ENCODE measurements at regions not wholly inside any gene's neighbourhood (a gene's known extent, or its start where the extent isn't known, plus 50 kb on each side); places are given as distances from the start of the nearest gene placed in this dataset.

DNA sequence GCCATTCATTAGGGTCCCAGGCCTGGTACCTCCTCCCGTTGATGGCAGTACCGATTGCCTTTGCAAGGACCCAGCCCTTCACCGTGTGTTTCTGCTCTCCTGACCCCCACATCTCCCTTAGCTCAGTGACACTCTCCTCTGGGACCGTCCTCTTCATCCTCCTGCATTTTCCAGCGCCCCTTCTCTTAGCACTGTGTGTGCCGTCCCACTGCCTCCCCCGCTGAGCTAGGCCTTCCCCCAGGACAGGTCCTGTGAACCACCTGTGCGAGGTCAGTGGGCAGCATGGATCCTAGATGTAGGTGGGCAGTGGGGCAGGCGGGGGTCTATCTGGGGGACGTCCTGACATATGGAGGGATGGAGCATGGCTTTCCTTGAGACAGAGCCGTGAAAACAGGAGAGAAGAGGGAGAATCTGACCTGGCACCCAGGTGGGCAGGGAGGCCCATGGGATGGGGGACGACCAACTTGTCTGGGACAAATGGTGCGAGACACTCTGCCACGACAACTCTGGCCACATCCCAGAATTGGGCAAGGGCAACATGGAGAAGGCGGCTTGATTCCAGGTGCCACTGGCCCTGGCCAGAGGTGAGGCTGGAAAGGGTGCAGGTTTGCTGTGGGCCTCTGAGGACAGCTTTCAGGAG is 87.7 kb upstream of the ALDH1L1 start:
- Histone ChIP-seq H3K9ac (ENCODE audit: extremely low read depth, low read length, poor library complexity, severe bottlenecking) (peak overlapping the region; percentile 83), H3K27ac (ENCODE audit: low read depth, low read length) (peak overlapping the region; percentile 98), H3K27me3 (ENCODE audit: control insufficient read depth, insufficient read depth, low read length, poor library complexity, severe bottlenecking) (peaks cover 4% of the 10 kb centered on the region), H3K36me3 (ENCODE audit: control insufficient read depth, insufficient read depth, low read length) (no peaks in the 10 kb centered on the region), H3K4me1 (ENCODE audit: control insufficient read depth, insufficient read depth, low read length) (peaks cover 16% of the 10 kb centered on the region), H3K4me3 (ENCODE audit: low read length) (peak overlapping the region; percentile 73), H3K9me3 (ENCODE audit: control insufficient read depth, low read length) (no peaks in the 10 kb centered on the region)
- TF ChIP-seq, protein P1, sequence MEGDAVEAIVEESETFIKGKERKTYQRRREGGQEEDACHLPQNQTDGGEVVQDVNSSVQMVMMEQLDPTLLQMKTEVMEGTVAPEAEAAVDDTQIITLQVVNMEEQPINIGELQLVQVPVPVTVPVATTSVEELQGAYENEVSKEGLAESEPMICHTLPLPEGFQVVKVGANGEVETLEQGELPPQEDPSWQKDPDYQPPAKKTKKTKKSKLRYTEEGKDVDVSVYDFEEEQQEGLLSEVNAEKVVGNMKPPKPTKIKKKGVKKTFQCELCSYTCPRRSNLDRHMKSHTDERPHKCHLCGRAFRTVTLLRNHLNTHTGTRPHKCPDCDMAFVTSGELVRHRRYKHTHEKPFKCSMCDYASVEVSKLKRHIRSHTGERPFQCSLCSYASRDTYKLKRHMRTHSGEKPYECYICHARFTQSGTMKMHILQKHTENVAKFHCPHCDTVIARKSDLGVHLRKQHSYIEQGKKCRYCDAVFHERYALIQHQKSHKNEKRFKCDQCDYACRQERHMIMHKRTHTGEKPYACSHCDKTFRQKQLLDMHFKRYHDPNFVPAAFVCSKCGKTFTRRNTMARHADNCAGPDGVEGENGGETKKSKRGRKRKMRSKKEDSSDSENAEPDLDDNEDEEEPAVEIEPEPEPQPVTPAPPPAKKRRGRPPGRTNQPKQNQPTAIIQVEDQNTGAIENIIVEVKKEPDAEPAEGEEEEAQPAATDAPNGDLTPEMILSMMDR (conservative IDR thresholded peaks at IDR 0.05), result no peak
- peak overlapping the region; percentile 69 for H3K4me3 Mint-ChIP-seq
- peaks cover 13% of the 10 kb centered on the region for H3K27me3 Mint-ChIP-seq (ENCODE audit: insufficient read depth)
- H3K36me3 Mint-ChIP-seq (ENCODE audit: low read depth), result no peaks in the 10 kb centered on the region
- DNase-seq, result no peak
- 68 to 82% methylated on average over 10 to 15 of the region's 15 CpGs for WGBS, 2 experiments (ENCODE audit: insufficient coverage in 1 of 2, insufficient read length in 1 of 2)
- peaks cover 11% of the 10 kb centered on the region for H3K4me1 Mint-ChIP-seq
- peak overlapping the region; percentile 96 for H3K27ac Mint-ChIP-seq
- no peaks in the 10 kb centered on the region for H3K9me3 Mint-ChIP-seq

DNA sequence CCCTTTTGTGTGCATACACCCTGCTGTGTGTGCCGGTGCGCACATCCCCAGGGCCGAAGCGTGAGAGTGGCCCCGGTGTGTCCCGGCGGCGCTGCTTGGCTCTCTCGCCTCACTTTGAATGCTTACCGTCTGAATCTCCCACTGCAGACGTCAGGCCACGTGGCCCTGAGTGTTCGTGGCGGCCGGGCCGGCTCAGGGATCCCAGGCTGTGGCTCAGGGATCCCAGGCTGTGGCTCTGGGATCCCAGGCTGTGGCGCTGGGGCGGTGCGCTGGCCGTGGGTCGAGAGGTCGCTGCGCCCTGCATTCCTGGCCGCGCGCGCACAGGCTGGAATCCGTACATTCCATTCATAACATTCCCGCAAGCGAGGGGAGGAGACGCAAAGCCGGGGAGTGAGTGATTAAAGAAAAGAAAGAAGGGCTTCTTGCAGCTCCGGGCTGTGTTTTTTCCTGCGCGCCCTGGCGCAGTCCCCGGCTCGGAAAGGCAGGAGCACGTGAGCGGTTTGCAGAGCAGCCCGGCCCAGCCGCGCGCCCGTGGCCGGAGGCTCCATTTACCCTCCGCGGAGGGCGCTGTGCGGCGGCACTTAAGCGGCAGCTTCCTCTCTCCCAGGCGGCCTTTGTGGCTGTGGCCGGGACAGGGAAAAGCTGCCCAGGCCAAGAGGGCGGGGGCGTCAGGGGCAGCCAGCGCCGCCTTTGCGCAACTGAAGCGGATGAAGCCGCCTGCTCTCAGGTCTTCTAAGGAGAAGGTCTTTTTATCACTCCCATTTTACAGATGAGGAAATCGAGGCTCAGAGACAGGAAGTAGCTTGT is 87.0 kb upstream of the ALDH1L1 start:
- Histone ChIP-seq H3K27me3 (ENCODE audit: control insufficient read depth, insufficient read depth, low read length, poor library complexity, severe bottlenecking) (peaks cover 4% of the 10 kb centered on the region), H3K36me3 (ENCODE audit: control insufficient read depth, insufficient read depth, low read length) (no peaks in the 10 kb centered on the region), H3K4me3 (ENCODE audit: low read length) (peak overlapping the region; percentile 73), H3K27ac (ENCODE audit: low read depth, low read length) (peak overlapping the region; percentile 98), H3K9me3 (ENCODE audit: control insufficient read depth, low read length) (no peaks in the 10 kb centered on the region), H3K9ac (ENCODE audit: extremely low read depth, low read length, poor library complexity, severe bottlenecking) (peak overlapping the region; percentile 83), H3K4me1 (ENCODE audit: control insufficient read depth, insufficient read depth, low read length) (peaks cover 16% of the 10 kb centered on the region)
- H3K4me3 Mint-ChIP-seq, result peak overlapping the region; percentile 69
- peak overlapping the region; percentile 96 for H3K27ac Mint-ChIP-seq
- no peaks in the 10 kb centered on the region for H3K9me3 Mint-ChIP-seq
- DNase-seq, result peak; percentile 93
- TF ChIP-seq, protein P1 (conservative IDR thresholded peaks at IDR 0.05), result peak; percentile 35
- no peaks in the 10 kb centered on the region for H3K36me3 Mint-ChIP-seq (ENCODE audit: low read depth)
- 14 to 15% methylated on average over 25 to 62 of the region's 62 CpGs for WGBS, 2 experiments (ENCODE audit: insufficient coverage in 1 of 2, insufficient read length in 1 of 2)
- H3K27me3 Mint-ChIP-seq (ENCODE audit: insufficient read depth), result peaks cover 11% of the 10 kb centered on the region
- peaks cover 11% of the 10 kb centered on the region for H3K4me1 Mint-ChIP-seq

DNA sequence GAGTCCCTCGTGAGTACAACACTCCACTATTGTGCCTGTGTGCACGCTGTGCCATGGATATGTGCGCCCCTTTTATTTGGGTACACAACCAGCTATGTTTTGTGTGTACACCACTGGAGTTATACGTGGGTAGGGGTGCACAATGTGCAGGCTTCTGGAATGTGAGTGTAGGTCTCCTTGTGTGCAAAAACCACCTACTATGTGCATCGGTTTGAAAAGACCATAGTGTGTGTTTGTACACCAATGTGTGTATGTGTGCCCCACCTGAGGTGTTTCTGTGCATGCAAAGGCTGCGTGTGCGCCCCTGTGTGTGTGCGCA is 86.4 kb upstream of the ALDH1L1 start:
- peaks cover 4% of the 10 kb centered on the region for H3K27me3 ChIP-seq (ENCODE audit: control insufficient read depth, insufficient read depth, low read length, poor library complexity, severe bottlenecking)
- H3K9ac ChIP-seq (ENCODE audit: extremely low read depth, low read length, poor library complexity, severe bottlenecking), result peak overlapping the region; percentile 83
- Mint-ChIP-seq H3K27ac (peak overlapping the region; percentile 96), H3K27me3 (ENCODE audit: insufficient read depth) (peaks cover 11% of the 10 kb centered on the region), H3K9me3 (peaks cover 2% of the 10 kb centered on the region), H3K36me3 (ENCODE audit: low read depth) (no peaks in the 10 kb centered on the region), H3K4me3 (peak overlapping the region; percentile 69), H3K4me1 (peaks cover 11% of the 10 kb centered on the region)
- no peaks in the 10 kb centered on the region for H3K36me3 ChIP-seq (ENCODE audit: control insufficient read depth, insufficient read depth, low read length)
- H3K4me1 ChIP-seq (ENCODE audit: control insufficient read depth, insufficient read depth, low read length), result peaks cover 16% of the 10 kb centered on the region
- no peaks in the 10 kb centered on the region for H3K9me3 ChIP-seq (ENCODE audit: control insufficient read depth, low read length)
- peak overlapping the region; percentile 98 for H3K27ac ChIP-seq (ENCODE audit: low read depth, low read length)
- TF ChIP-seq, protein P1 (conservative IDR thresholded peaks at IDR 0.05), result no peak
- no peak for DNase-seq
- peak overlapping the region; percentile 73 for H3K4me3 ChIP-seq (ENCODE audit: low read length)
- WGBS, 2 experiments (ENCODE audit: insufficient coverage in 1 of 2, insufficient read length in 1 of 2), result 75 to 82% methylated on average over 4 to 8 of the region's 8 CpGs
